K562 (cell line): ENCODE measurements at regions not wholly inside any gene's neighbourhood (a gene's known extent, or its start where the extent isn't known, plus 50 kb on each side); places are given as distances from the start of the nearest gene placed in this dataset.

ENCODE experiments used
- ATAC-seq: fragments of 200-7000 bp; cut with Tn5 transposase; 3 replicates; pipeline ENCODE4 v1.9.1; 2020; ENCODE audit warnings: moderate library complexity
- BruUV-seq: library from RNA; stranded (reverse); fragments of 400-500 nt; replicated peaks from 2 replicates; lab custom pipeline; 2021; lab: Mats Ljungman, UMichigan
- CTCF ChIA-PET: fragments of 300-600 bp; formaldehyde crosslinking; extraction: SDS; loops from one replicate; lab custom pipeline; 2021; ENCODE audit warnings: low intra/inter-chr PET ratio; lab: Yijun Ruan, JAX
- POLR2A ChIA-PET: fragments of 300-600, 350-650 bp; sonication (Branson Sonifier 250); formaldehyde crosslinking; extraction: SDS; loops from one replicate; lab custom pipeline; 2021; ENCODE audit warnings: antibody characterized with exemption, inconsistent platforms; lab: Yijun Ruan, JAX
- DNase-seq, 4 experiments: peaks; one replicate each; pipeline versions ENCODE4 v3.0.0 to v3.0.0-alpha.2; 2011 to 2018; ENCODE audit warnings: low spot score in 3 of 4, mixed read lengths in 3 of 4; ENCODE audit errors: extremely low read depth in 1 of 4
- FAIRE-seq: peaks from 2 replicates; lab custom pipeline; 2011; peaks lifted over from hg19 to GRCh38; lab: Jason Lieb, UNC
- H2AFZ ChIP-seq: 2 replicates; pipeline ENCODE4 v1.6.0; 2011; ENCODE audit warnings: low read depth, low read length, control low read depth, inconsistent platforms
- H3K27ac ChIP-seq: fragments of 200-600 bp; 3 replicates; pipeline ENCODE4 v1.8.0; 2011; ENCODE audit warnings: low read depth, mild to moderate bottlenecking, control low read depth, inconsistent platforms, low read length, moderate library complexity, mixed read lengths; ENCODE audit errors: extremely low read depth
- H3K27me3 ChIP-seq, 2 experiments: fragments of 300-600 bp in 1 of 2; 2 replicates in 1 of 2; 3 replicates in 1 of 2; pipeline versions ENCODE4 v1.6.0 to v1.8.0; 2011; ENCODE audit warnings: inconsistent platforms in 2 of 2, low read length in 2 of 2, mild to moderate bottlenecking in 1 of 2, mixed read lengths in 1 of 2, moderate library complexity in 1 of 2; ENCODE audit not compliant: control insufficient read depth in 2 of 2, insufficient read depth in 2 of 2
- H3K36me3 ChIP-seq: fragments of 300-600 bp; 3 replicates; pipeline ENCODE4 v1.8.0; 2011; ENCODE audit warnings: mild to moderate bottlenecking, low read length, inconsistent platforms; ENCODE audit not compliant: control insufficient read depth, insufficient read depth
- H3K4me1 ChIP-seq, 2 experiments: fragments of 200-600 bp in 1 of 2; replicated peaks in 1 of 2; 2 replicates in 1 of 2; 3 replicates in 1 of 2; pipeline versions ENCODE4 v1.5.1 to v1.8.0; 2011; ENCODE audit warnings: inconsistent platforms in 2 of 2, low read length in 2 of 2, mild to moderate bottlenecking in 1 of 2, mixed read lengths in 1 of 2, moderate library complexity in 1 of 2; ENCODE audit not compliant: control insufficient read depth in 2 of 2, insufficient read depth in 2 of 2
- H3K4me2 ChIP-seq: 2 replicates; pipeline ENCODE4 v1.6.1; 2011; ENCODE audit warnings: low read length, control low read depth, inconsistent platforms, mixed read lengths; ENCODE audit not compliant: insufficient read depth
- H3K4me3 ChIP-seq: fragments of 200-600 bp; sonication (generic), shearing (Covaris generic); 2 replicates; pipeline ENCODE4 v1.5.1; 2016; ENCODE audit warnings: control low read depth, inconsistent platforms
- H3K79me2 ChIP-seq: fragments of 200-600 bp; 3 replicates; pipeline ENCODE4 v1.8.0; 2011; ENCODE audit warnings: low read length, inconsistent platforms; ENCODE audit not compliant: control insufficient read depth, insufficient read depth
- H3K9ac ChIP-seq, 2 experiments: 2 replicates each; pipeline versions ENCODE4 v1.6.0 to v1.6.1; 2011; ENCODE audit warnings: low read depth in 2 of 2, low read length in 2 of 2, control low read depth in 1 of 2, inconsistent platforms in 1 of 2, mild to moderate bottlenecking in 1 of 2, mixed read lengths in 1 of 2; ENCODE audit not compliant: insufficient read depth in 1 of 2
- H3K9me1 ChIP-seq: one replicate; pipeline ENCODE4 v1.6.0; 2011; ENCODE audit warnings: inconsistent platforms, mild to moderate bottlenecking, low read length, moderate library complexity; ENCODE audit not compliant: control insufficient read depth, insufficient read depth
- H3K9me3 ChIP-seq: replicated peaks from 2 replicates; pipeline ENCODE4 v1.5.1; 2011; ENCODE audit warnings: low read depth, low read length, inconsistent platforms; ENCODE audit not compliant: control insufficient read depth, insufficient read depth
- H4K20me1 ChIP-seq: replicated peaks from 2 replicates; pipeline ENCODE4 v1.6.1; 2011; ENCODE audit warnings: low read length, inconsistent platforms, mixed read lengths; ENCODE audit not compliant: control insufficient read depth, insufficient read depth
- BRCA1 ChIP-seq, 2 experiments: fragments of 450-650 bp in 1 of 2; sonication (generic) in 1 of 2; formaldehyde crosslinking in 1 of 2; IDR thresholded peaks; 2 replicates each; pipeline versions ENCODE4 v1.5.0 to v1.6.1; 2017 to 2020; ENCODE audit warnings: mild to moderate bottlenecking in 1 of 2, missing genetic modification reagents in 1 of 2
- HMG20A ChIP-seq: fragments of 450-650 bp; formaldehyde crosslinking; conservative IDR thresholded peaks from 2 replicates; pipeline ENCODE4 v1.4.0; 2020; ENCODE audit warnings: mild to moderate bottlenecking, mixed read lengths
- HNRNPL ChIP-seq: fragments of 200-400 bp; formaldehyde crosslinking; IDR thresholded peaks from 2 replicates; pipeline ENCODE4 v1.6.1; 2017; ENCODE audit warnings: low read depth, mild to moderate bottlenecking, low read length
- KLF10 ChIP-seq: fragments of 250-450 bp; sonication (Bioruptor Pico); IDR thresholded peaks from 2 replicates; pipeline ENCODE4 v1.6.1; 2021; ENCODE audit warnings: matching md5 sums
- SETDB1 ChIP-seq: IDR thresholded peaks from one replicate; pipeline ENCODE4 v1.6.1; 2012; ENCODE audit warnings: low read length, control low read depth, inconsistent platforms
- ZBTB1 ChIP-seq: sonication (generic); formaldehyde crosslinking; IDR thresholded peaks from 2 replicates; pipeline ENCODE4 v1.8.1; 2023; ENCODE audit warnings: missing genetic modification reagents, low read depth, mild to moderate bottlenecking, borderline replicate concordance
- WGBS: fragments of 100-300 bp; shearing (Covaris generic); methylation state at CpG from one replicate; pipeline ENCODE4 v1.1.6; 2016; ENCODE audit warnings: low coverage, mixed read lengths; ENCODE audit not compliant: insufficient coverage; ENCODE audit errors: missing lambda C conversion rate; 5-methylcytosine and 5-hydroxymethylcytosine counted together
- in situ Hi-C: fragments of 300-500 bp; cut with MboI; formaldehyde crosslinking; loops from 4 replicates; pipeline ENCODE4 v1.15.0; 2018; ENCODE audit warnings: inconsistent platforms, mixed read lengths
- intact Hi-C: fragments of 100-400 bp; cut with micrococcal nuclease; formaldehyde crosslinking; loops from 2 replicates; pipeline ENCODE4 v1.14.2; 2022

- WGBS: 38% methylated on average over 3 of the region's 3 CpGs
- TF ChIP-seq SETDB1 (no peak), ZBTB1 (CRISPR knock-in tag) (no peak), BRCA1 (IDR thresholded peaks at IDR 0.05) (no peak), BRCA1 (CRISPR knock-in tag; IDR thresholded peaks at IDR 0.05) (no peak), KLF10 (CRISPR knock-in tag) (no peak), HNRNPL (no peak), HMG20A (CRISPR knock-in tag) (no peak)
- TF ChIP-seq, all 486 proteins: peak for 0
- DNase-seq: no peak
- no peaks in the 10 kb centered on the region for H3K9me1 ChIP-seq
- in situ Hi-C loops: no loop called here
- H3K27me3 ChIP-seq: no peaks in the 10 kb centered on the region
- no TSS peak for BruUV-seq
- POLR2A ChIA-PET: interaction anchor here (1.6 to 2.5 kb wide), 2 partner anchors 12 to 552 kb away, joined by 3 to 10 read pairs; no protein-coding TSS in a partner anchor
- no peak for ATAC-seq
- no peak overlapping the region for H3K4me2 ChIP-seq
- H3K4me1 ChIP-seq: no peaks in the 10 kb centered on the region; a peak in 1 of 5 replicates
- no peaks in the 10 kb centered on the region for H3K36me3 ChIP-seq
- H3K9ac ChIP-seq: no peak overlapping the region
- CTCF ChIA-PET: no interaction called here
- no peak overlapping the region for H3K27ac ChIP-seq
- no peak overlapping the region for H3K4me3 ChIP-seq
- no peak for FAIRE-seq
- intact Hi-C loops: no loop called here
- no peaks in the 10 kb centered on the region for H3K9me3 ChIP-seq
- no peak overlapping the region for H2AFZ ChIP-seq
- H3K79me2 ChIP-seq: no peaks in the 10 kb centered on the region
- H4K20me1 ChIP-seq: no peaks in the 10 kb centered on the region
These were observed 96.9 kb downstream of the FAM76B start for GRCh38 chr11:95692526-95693260.
